HG03175 (cell line): ENCODE measurements at regions not wholly inside any gene's neighbourhood (a gene's known extent, or its start where the extent isn't known, plus 50 kb on each side); places are given as distances from the start of the nearest gene placed in this dataset.
"Not testable (repeated sequence)": the region's sequence is repeated elsewhere in the genome, so short reads cannot be mapped to it uniquely, and the experiment has no call there.

Source experiments
- ATAC-seq: cut with Tn5 transposase; IDR thresholded peaks from one replicate; pipeline ENCODE4 v1.9.1; 2021; ENCODE audit warnings: mild to moderate bottlenecking, moderate library complexity; ENCODE audit not compliant: unreplicated experiment

DNA sequence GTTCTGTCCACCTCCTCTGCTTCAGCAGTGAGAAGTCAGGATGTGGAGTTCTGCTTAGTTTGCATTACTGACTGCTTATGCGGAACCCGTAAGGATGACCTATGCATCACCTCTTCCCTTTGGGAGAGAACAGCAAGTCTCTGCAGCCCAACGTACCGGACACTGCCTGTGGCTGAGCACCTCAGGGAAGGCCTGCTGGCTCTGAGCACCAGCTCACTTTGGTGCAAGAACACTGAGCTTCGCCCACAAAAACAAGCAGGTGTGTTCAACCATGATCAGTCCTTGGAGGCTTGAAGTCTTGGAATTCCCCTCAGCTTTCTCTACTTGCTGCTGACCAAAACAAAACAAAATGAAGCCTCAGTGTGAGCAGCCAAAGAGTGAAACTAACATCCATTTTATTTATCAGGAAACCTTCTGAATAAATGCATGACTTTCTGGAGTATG lies 52.7 kb upstream of the NCK2 start:
- no peak for ATAC-seq

DNA sequence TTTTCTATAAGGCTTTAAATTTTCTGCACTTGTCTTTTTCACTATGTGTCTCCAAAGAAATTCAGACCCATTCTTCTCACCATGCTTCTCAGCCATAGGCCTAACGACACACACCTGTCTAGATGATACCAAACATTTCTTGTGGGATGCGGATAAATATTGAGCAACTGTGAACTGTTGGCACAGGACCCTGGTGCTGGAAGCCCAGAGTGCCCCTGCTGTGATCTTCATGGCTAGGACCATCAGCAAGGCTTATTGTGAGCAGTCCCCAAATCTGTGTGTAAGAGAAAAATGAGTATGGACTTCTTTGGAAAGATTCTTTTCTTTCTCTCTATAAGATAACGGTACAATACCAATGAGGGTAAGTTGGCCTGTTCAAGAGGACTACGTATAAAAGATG lies 54.1 kb upstream of the NCK2 start:
- no peak for ATAC-seq

DNA sequence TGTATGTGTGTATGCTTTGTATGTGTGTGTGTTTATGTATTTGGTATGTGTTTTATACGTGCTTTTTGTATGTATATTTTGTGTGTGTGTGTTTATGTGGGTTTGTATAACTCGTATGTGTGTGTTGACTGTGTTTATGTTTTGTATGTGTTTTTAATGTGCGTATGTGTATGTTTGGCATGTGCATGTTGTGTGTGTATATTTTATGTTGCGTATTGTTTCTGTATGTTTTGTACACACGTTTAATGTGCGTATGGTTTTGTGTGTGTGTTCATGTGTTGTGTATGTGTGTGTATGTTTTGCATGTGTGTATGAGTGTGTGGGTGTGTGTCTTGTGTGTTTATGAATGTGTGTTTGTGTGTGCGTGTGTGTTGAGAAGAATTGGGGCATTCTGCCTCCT lies 55.2 kb upstream of the NCK2 start:
- ATAC-seq = no peak

DNA sequence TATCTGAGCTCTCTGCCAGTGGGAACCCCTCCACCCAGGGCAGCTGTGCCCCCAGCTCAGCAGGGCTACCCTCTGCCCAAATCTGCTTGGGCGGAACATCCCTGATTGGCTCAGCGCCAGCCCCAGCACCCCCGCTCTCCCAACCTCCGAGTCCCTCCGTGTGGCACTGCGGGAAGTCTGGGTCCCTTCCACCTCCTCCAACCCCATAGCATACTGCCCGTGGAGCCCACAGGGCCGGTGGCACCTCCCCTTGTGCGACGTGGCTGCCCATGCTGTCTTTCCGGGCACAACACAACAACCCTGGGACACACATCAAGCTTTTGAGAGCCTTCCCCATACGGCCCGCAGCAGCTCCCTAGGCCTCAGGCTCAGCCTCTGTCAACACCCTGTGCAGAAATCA lies 55.8 kb upstream of the NCK2 start:
- no peak for ATAC-seq

DNA sequence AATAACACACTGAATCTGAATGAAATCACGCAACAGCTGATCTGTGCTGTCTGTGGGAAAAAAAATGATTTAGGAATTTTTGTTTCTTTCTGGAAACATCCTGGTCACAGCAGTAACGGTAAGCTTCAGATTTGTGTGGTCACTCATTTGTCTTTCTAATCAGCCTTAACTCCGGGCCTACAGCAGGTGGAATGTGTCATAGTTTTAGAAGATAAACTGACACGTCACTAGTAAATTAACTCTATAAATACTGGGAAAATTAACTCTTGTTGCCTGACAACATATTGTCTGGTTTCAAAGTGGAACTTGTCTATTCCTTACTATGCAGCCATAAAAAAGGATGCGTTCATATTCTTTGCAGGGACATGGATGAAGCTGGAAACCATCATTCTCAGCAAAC lies 58.1 kb upstream of the NCK2 start:
- no peak for ATAC-seq

DNA sequence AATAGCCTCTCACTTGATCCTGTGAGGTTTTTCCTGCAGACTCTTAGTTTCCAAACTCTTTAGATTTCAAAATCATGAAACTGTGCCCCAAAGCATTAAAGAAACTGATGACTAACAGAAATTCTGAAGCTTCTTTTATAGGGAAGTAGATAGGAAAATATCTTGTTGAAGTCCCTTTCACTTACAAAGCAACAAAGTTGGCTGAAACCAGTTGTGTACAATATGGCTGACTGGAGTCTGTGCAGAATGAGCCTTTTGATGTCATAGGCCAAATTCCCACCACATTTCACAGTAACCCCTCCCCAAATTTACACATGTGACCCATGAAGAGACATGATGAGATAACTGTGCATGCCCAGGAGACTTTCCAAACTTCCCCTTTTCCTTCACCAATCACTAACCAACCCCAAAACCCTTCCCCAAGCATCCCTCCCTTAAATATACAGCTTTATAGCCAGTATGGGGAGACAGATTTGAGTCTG lies 61.7 kb upstream of the NCK2 start:
- no peak for ATAC-seq

DNA sequence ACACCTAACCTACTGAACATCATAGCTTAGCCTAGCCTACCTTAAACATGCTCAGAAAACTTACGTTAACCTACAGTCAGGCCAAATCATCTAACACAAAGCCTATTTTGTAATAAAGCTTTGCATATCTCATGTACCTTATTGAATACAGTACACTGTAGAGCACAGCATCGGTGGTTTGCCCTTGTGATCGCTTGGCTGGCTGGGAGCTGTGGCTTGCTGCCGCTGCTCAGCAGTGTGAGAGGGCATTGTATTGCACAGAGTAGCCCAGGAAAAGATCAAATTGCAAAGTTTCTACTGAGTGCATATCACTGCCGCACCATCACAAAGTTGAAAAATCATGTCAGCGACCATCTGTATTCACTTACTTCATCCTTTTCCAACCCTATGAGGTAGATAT lies 62.3 kb upstream of the NCK2 start:
- no peak for ATAC-seq

DNA sequence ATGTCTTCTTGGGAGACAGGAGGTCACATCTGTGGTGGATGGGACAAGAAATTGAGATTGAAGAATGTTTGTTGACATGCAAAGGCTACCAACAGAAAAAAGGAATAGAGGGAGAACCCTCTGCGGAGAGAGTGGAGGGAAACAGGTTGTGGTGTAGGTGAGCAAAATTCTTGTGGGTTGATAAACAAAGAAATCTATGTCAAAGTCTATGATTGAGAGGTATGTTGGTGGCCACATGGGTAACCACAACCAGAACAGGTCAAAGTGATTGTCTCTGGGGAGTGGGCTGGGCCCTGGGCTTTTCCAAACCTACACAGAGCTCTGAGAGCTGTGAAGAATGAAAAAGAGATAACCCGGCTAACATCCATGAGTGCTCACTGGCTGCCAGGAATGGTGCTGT lies 62.8 kb upstream of the NCK2 start:
- ATAC-seq = no peak

DNA sequence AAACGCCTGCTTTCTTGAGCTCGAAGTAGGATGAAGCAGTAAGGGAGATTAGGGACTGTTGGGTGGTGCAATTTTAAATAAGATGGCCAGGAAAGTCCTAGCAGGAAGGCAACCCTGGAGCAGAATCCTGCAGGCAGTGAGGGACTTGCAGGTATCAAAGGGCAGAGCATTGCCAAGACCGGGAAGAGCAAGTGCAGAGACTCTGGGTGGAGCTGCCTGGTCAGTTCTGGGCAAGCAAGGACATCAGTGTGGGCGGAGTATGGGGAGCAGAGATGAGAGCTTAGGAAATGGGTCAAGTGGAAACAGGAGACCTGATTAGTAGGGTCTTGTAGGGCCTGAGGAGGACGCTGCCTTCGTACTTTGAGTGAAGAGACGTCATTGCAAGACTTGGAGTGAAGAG lies 64.4 kb upstream of the NCK2 start:
- ATAC-seq = no peak

DNA sequence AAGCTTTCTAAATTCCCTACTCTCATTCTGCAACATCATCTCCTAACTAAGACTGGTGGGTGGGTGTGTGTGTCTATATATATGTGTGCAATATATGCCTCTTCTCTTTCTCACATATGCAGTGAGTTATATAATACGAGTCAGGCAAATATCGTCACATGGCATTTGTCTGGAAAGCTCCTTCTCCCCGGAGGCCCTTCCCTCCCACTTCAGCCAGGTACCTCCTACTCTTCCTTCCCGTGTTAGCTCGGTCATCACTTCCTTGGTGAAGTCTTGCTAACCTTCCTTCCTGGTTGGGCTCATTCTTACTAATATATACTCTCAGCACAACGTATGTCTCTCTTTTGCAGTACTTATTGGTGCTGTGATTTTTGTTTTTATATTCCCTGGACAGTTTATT lies 66.4 kb upstream of the NCK2 start:
- no peak for ATAC-seq

DNA sequence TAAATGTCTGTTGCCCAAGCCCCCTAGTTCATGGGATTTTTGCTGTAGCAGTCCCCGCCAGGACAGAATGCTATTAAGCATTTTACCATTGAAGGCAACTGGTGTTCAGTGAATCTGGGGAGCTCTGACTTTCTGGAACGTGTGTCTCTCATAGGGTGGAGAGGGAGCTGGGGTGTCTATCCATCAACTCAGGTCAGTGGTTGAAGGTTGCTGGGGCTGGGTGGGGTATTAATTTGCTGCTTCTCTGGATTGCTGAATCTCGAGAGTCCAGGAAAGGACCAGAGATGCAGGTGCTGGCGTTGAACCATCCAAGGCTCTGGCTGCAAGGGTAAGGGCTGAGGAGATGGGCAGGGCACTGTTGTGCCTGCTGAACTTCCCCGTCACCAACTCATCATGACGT lies 66.8 kb upstream of the NCK2 start:
- no peak for ATAC-seq

DNA sequence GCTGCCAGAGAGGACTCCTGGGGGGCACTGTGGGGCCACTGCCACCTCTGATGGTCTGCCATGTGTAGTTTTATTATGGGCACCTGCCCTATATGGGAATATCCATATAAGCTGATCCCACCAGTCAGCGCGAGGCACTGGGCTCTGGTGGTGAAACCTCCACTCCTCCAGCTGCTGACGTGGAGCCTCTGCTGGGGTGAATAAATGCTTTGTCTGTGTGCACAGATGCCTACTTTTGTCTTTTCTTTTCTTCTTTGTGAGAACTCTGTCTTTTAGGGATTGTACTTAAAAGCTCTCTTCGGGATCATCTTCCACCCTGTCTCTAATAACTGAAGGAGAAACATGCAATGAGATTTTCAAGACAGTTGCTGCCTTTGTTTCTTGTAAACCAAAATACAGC lies 68.9 kb upstream of the NCK2 start:
- ATAC-seq = no peak

DNA sequence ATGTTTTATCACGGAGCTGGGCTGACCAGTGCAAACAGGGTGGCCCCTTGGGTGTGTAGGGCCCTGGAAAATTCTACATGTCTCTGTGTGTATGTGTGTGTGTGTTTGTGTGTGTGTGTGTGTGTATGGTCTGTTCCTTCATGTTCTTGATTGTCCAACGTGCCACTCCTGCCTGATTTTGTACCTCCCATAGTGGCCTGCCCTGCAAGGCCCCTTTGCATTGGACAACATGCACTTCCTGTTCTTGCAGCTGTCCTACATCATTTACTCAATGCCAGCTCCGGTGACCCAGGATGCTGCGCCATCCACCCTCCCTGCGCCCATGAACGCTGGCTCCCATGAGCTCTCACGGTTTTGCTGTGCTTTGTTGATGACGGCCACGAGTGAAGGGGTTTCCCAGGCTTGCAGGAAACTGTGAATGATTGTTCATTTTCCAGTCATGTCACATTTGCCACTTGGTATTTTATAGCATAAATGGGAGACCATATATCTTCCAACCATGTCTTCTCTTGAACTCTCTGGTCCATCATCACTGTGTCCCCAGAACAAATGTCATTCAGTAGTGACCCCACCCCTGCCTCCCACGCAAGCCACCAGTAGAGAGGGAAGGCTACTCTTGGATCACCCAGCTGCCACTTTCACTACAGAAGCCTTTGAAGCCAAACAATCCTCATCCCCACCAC lies 69.7 kb upstream of the NCK2 start:
- ATAC-seq = no peak

DNA sequence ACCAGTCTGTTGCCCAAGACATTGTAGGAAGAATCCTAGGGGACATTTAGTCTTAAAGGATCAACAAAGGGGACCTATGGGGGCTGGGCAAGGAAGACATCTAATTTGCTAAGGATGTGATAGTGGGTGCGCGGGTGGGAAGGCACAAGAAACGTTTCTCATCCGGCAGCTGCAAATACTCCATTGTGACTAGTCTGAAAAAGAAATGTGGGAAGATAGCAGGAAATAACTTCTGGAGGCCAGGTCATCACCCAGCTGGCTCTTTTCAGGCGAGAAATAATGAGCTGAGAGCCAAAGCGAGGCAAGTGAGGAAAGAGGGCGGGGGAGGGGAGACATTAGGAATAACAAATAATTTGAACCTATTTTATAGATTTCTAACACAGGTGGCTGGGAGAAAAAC lies 70.3 kb upstream of the NCK2 start:
- no peak for ATAC-seq

DNA sequence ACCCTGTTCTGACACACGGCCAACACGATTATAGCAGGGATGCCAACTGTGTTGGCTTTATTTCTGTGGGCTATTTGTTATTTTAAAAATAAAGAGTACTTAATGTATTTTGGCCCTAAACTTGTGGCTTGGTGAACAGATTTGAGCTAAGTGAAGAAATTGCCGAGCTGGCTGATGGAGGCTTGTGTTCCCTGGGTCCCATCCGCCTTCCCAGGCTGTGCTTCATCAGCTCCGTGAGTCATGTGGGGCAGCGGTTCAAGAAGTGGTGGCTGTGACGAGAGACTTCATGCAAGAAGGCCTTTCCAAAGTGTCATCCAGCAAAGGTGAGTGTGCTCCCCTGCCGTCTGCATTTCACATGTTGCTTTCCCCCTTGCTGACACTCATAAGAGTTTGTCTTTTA lies 73.6 kb upstream of the NCK2 start:
- ATAC-seq = no peak

DNA sequence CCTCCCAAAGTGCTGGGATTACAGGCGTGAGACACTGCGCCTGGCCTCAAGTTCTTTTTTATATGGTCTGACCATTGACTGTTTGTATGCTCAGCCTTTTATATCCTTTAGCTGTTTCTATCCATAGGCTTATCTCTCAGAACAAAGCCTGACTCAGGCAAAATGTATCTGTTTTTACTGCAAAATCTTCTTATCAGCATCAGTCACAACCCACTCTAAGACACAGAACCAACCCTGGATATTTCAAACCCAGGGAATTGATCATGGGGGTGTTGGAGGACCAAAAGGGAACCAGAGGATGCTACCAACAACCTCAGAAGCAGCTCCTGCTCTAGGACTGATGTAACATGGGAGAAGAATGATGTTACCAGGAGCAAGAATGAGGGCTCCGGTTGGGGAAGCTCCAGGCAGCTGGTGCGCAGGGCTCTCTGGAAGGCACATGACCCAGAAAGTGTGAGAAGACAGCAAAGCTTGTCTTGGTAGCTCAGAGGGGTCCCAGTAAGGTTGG lies 75.3 kb upstream of the NCK2 start:
- ATAC-seq = no peak

DNA sequence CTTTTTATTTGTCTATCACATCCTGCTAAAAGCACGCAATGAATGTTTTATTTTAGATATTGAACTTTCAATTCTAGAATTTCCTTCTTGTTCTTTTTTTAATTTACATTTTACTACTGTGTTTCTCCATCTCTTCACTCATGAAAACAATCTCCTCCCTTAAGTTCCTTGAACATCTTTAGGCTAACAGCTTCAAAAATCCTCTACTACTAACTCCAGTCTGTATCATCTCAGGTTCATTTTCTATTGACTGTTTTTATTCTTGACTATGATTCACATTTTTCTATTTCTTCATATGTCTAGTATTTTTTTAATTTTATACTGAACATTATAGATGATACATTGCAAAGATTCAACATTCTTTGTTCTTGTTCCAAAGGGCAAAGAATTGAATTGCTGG lies 79.2 kb upstream of the NCK2 start:
- no peak for ATAC-seq

DNA sequence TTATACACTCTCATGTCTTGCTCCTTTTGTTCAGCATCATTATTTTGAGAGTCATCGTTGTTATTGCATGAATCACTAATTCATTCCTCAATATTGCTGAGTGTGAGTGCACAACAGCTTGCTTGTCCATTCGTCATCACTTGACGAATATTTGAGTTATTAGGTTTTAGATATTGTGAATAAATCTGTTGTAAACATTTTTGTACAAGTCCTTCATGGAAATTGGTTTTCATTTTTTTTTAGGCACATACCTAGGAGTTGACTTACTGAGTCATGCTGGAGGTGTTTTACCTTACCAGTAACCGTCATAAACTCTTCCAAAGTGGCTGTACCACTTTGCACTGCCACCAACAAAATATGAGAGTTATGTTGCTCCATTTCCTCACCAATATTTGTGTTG lies 84.2 kb upstream of the NCK2 start:
- ATAC-seq = no peak

DNA sequence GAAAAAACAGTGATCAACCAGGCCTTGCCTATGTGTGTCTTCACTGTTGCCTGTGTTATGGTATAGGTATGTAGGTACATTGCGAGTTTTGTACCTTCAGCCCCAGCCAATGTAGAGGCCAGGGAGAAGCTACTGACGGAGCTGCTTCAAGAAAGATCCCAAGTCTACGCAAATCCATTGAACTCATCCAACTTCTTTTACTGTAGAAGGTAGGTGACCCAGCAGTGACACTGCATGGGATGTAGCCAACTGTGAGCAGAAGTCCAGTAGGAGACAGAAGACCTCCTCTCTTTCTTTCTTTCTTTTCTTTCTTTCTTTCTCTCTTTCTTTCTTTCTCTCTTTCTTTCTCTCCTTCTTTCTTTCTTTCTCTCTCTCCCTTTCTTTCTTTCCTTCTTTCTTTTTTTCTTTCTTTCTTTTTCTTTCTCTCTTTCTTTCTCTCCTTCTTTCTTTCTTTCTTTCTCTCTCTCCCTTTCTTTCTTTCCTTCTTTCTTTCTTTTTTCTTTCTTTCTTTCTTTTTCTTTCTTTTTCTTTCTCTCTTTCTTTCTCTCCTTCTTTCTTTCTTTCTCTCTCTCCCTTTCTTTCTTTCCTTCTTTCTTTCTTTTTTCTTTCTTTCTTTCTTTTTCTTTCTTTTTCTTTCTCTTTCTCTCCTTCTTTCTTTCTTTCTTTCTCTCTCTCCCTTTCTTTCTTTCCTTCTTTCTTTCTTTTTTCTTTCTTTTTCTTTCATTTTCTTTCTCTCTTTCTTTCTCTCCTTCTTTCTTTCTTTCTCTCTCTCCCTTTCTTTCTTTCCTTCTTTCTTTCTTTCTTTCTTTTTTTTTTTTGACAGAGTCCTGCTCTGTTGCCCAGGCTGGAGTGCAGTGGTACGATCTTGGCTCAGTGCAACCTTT lies 88.7 kb upstream of the NCK2 start:
- ATAC-seq = not testable (repeated sequence)

DNA sequence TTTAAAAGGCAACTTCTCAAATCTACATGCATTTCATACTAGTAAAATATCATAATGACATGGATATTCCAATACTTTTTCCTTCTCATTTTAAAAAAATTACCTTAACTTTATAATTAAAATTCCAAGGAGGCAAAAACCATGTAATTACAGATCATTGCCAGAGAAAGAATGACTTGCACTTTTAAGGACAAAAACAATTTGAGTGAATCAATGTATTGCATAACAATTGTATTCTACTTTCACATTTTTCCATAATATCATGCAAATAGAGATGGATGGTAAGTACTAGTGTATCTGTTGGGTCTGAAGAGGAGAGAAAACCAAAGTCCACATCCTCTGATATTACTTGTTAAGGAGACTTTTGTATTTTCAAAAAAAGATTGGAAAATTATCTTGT lies 89.5 kb upstream of the NCK2 start:
- ATAC-seq = no peak

DNA sequence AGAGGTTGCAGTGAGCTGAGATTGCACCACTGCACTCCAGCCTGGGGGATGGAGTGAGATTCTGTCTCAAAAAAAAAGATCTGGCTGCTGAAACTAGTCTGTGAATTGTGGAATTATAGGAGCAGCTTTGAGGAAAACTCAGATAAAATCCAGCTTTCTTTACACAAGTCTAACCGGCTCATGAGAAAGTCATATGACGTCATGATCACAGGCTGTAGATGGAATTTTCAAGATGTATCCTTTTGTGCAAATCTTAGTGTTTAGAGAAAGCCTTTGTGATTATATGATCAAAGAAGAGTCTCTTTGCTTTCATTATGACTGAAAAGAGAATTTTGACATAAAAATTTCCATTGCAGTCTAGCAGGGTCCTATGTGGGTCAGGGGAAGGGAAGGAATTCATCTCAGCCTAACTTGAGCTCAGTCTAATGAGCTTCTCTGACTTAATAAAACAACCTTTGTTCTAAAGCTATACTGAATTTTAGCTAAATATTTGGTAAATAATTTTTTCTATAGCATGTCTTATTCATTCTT lies 90.2 kb upstream of the NCK2 start:
- ATAC-seq = no peak

DNA sequence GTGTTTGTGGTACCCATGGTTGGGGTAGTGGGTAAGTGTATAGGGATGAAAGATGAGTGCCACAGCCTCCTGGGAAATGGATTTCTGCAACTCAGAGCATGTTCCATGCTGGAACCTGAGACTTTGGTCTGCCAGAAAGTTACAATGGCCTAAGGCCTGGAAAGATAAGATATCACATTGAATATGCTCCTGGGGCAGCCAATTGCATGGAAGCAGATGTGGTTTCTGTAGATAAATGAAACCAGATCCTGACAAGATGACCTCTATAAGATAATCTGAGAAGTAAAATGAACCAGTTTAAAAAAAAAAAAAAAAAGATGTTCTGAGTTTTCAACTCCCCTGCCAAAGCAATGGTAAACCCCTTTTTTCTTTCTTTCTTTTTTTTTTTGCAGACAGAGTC lies 91.4 kb upstream of the NCK2 start:
- ATAC-seq = no peak
